NCI-H1436 (cell line): ENCODE measurements at regions not wholly inside any gene's neighbourhood (a gene's known extent, or its start where the extent isn't known, plus 50 kb on each side); places are given as distances from the start of the nearest gene placed in this dataset.
"Not testable (repeated sequence)": the region's sequence is repeated elsewhere in the genome, so short reads cannot be mapped to it uniquely, and the experiment has no call there.

Experiments used
- DNase-seq: peaks from one replicate; lab custom pipeline; 2025; lab: John Stamatoyannopoulos, UW

- DNase-seq: not testable (repeated sequence)
These were observed 113.4 kb downstream of the XPNPEP1 start for GRCh38 chr10:109809954-109810353.

GRCh38 chr10:109801191-109801590 is 122.1 kb downstream of the XPNPEP1 start:
- DNase-seq: not testable (repeated sequence)

GRCh38 chr10:109790647-109791046 is 132.7 kb downstream of the XPNPEP1 start:
- DNase-seq: no peak

GRCh38 chr10:109784236-109784635 is 139.1 kb downstream of the XPNPEP1 start:
- DNase-seq: no peak

- DNase-seq: no peak
These were observed 140.0 kb downstream of the XPNPEP1 start for GRCh38 chr10:109783286-109783685.

- no peak for DNase-seq
These were observed 142.3 kb downstream of the XPNPEP1 start for GRCh38 chr10:109780997-109781396.

GRCh38 chr10:109778993-109779392 is 144.3 kb downstream of the XPNPEP1 start:
- no peak for DNase-seq

GRCh38 chr10:109774121-109774440 is 149.2 kb downstream of the XPNPEP1 start:
- DNase-seq: no peak

- peak; percentile 0 for DNase-seq
These were observed 149.8 kb downstream of the XPNPEP1 start for GRCh38 chr10:109773288-109774120.

GRCh38 chr10:109770663-109771062 is 152.6 kb downstream of the XPNPEP1 start:
- DNase-seq: no peak

GRCh38 chr10:109769966-109770365 is 153.3 kb downstream of the XPNPEP1 start:
- DNase-seq: no peak

GRCh38 chr10:109765838-109766237 is 157.5 kb downstream of the XPNPEP1 start:
- no peak for DNase-seq

GRCh38 chr10:109762555-109762954 is 160.8 kb downstream of the XPNPEP1 start:
- no peak for DNase-seq

GRCh38 chr10:109757670-109758069 is 165.6 kb downstream of the XPNPEP1 start:
- DNase-seq: not testable (repeated sequence)

- DNase-seq: no peak
These were observed 176.4 kb downstream of the XPNPEP1 start for GRCh38 chr10:109746861-109747260.

- no peak for DNase-seq
These were observed 179.3 kb downstream of the XPNPEP1 start for GRCh38 chr10:109744020-109744419.

GRCh38 chr10:109743574-109743973 is 179.7 kb downstream of the XPNPEP1 start:
- no peak for DNase-seq

GRCh38 chr10:109743146-109743545 is 180.2 kb downstream of the XPNPEP1 start:
- DNase-seq: no peak

- no peak for DNase-seq
These were observed 181.6 kb downstream of the XPNPEP1 start for GRCh38 chr10:109741712-109742111.

- no peak for DNase-seq
These were observed 182.9 kb downstream of the XPNPEP1 start for GRCh38 chr10:109740436-109740835.

- DNase-seq: no peak
These were observed 185.7 kb downstream of the XPNPEP1 start for GRCh38 chr10:109737626-109738025.

GRCh38 chr10:109737009-109737408 is 186.3 kb downstream of the XPNPEP1 start:
- DNase-seq: no peak

- no peak for DNase-seq
These were observed 187.5 kb downstream of the XPNPEP1 start for GRCh38 chr10:109735776-109736175.
